Activated T-helper 17 cell treated with anti-CD3 and anti-CD28 coated beads, Interleukin-2, amount 50 U/mL, for 72 hours (primary cell): ENCODE measurements at regions not wholly inside any gene's neighbourhood (a gene's known extent, or its start where the extent isn't known, plus 50 kb on each side); places are given as distances from the start of the nearest gene placed in this dataset.
"Not testable (repeated sequence)": the region's sequence is repeated elsewhere in the genome, so short reads cannot be mapped to it uniquely, and the experiment has no call there.

Experiments
- ATAC-seq: fragments of 150-1000 bp; cut with Tn5 transposase; replicated peaks from 2 replicates; pipeline ENCODE4 v1.10.0; 2021; ENCODE audit warnings: mild to moderate bottlenecking, moderate library complexity
- H3K27ac Mint-ChIP-seq: one replicate; pipeline ENCODE4 v1.8.0; 2022; ENCODE audit warnings: mixed read lengths
- H3K27me3 Mint-ChIP-seq: one replicate; pipeline ENCODE4 v1.8.0; 2022; ENCODE audit warnings: mixed read lengths
- H3K36me3 Mint-ChIP-seq: one replicate; pipeline ENCODE4 v1.8.0; 2022; ENCODE audit warnings: low read depth, mild to moderate bottlenecking, mixed read lengths
- H3K4me1 Mint-ChIP-seq: one replicate; pipeline ENCODE4 v1.8.0; 2022; ENCODE audit warnings: mixed read lengths
- H3K4me3 Mint-ChIP-seq: one replicate; pipeline ENCODE4 v1.8.0; 2022; ENCODE audit warnings: mild to moderate bottlenecking, mixed read lengths
- H3K9me3 Mint-ChIP-seq: one replicate; pipeline ENCODE4 v1.8.0; 2022; ENCODE audit warnings: mixed read lengths

GRCh38 chr9:81070689-81071088, 618.7 kb downstream of the TLE1 start:
- Mint-ChIP-seq H3K4me1 (no peaks in the 10 kb centered on the region), H3K27ac (no peak overlapping the region), H3K9me3 (peaks cover 21% of the 10 kb centered on the region), H3K36me3 (no peaks in the 10 kb centered on the region), H3K4me3 (no peak overlapping the region), H3K27me3 (no peaks in the 10 kb centered on the region)
- no peak for ATAC-seq

GRCh38 chr9:81069923-81070322, 619.4 kb downstream of the TLE1 start:
- Mint-ChIP-seq H3K4me3 (no peak overlapping the region), H3K27ac (no peak overlapping the region), H3K27me3 (no peaks in the 10 kb centered on the region), H3K36me3 (no peaks in the 10 kb centered on the region), H3K9me3 (peaks cover 24% of the 10 kb centered on the region), H3K4me1 (no peaks in the 10 kb centered on the region)
- no peak for ATAC-seq

GRCh38 chr9:81069038-81069795, 620.1 kb downstream of the TLE1 start:
- H3K36me3 Mint-ChIP-seq = no peaks in the 10 kb centered on the region
- peaks cover 24% of the 10 kb centered on the region for H3K9me3 Mint-ChIP-seq
- H3K27ac Mint-ChIP-seq = no peak overlapping the region
- no peak overlapping the region for H3K4me3 Mint-ChIP-seq
- no peaks in the 10 kb centered on the region for H3K4me1 Mint-ChIP-seq
- no peaks in the 10 kb centered on the region for H3K27me3 Mint-ChIP-seq
- ATAC-seq = no peak

GRCh38 chr9:81062995-81063394, 626.4 kb downstream of the TLE1 start:
- H3K9me3 Mint-ChIP-seq = peaks cover 22% of the 10 kb centered on the region
- not testable (repeated sequence) for H3K36me3 Mint-ChIP-seq, H3K27ac Mint-ChIP-seq, ATAC-seq, H3K4me1 Mint-ChIP-seq, H3K4me3 Mint-ChIP-seq, H3K27me3 Mint-ChIP-seq

GRCh38 chr9:81058782-81059181, 630.6 kb downstream of the TLE1 start:
- Mint-ChIP-seq H3K27ac (no peak overlapping the region), H3K27me3 (no peaks in the 10 kb centered on the region), H3K4me1 (no peaks in the 10 kb centered on the region), H3K4me3 (no peak overlapping the region), H3K9me3 (peaks cover 10% of the 10 kb centered on the region), H3K36me3 (no peaks in the 10 kb centered on the region)
- ATAC-seq = no peak

- H3K27me3 Mint-ChIP-seq = no peaks in the 10 kb centered on the region
- H3K4me3 Mint-ChIP-seq = no peak overlapping the region
- no peaks in the 10 kb centered on the region for H3K4me1 Mint-ChIP-seq
- H3K27ac Mint-ChIP-seq = no peak overlapping the region
- no peak for ATAC-seq
- H3K9me3 Mint-ChIP-seq = peaks cover 6% of the 10 kb centered on the region
- no peaks in the 10 kb centered on the region for H3K36me3 Mint-ChIP-seq
These were observed 635.9 kb downstream of the TLE1 start for GRCh38 chr9:81053298-81054025.

- Mint-ChIP-seq H3K9me3 (peaks cover 9% of the 10 kb centered on the region), H3K4me1 (no peaks in the 10 kb centered on the region), H3K36me3 (no peaks in the 10 kb centered on the region), H3K4me3 (no peak overlapping the region), H3K27ac (no peak overlapping the region), H3K27me3 (no peaks in the 10 kb centered on the region)
- no peak for ATAC-seq
These were observed 636.5 kb downstream of the TLE1 start for GRCh38 chr9:81052846-81053245.

- Mint-ChIP-seq H3K9me3 (peaks cover 6% of the 10 kb centered on the region), H3K27me3 (no peaks in the 10 kb centered on the region), H3K4me3 (no peak overlapping the region), H3K36me3 (no peaks in the 10 kb centered on the region), H3K27ac (no peak overlapping the region), H3K4me1 (no peaks in the 10 kb centered on the region)
- ATAC-seq = no peak
These were observed 642.1 kb downstream of the TLE1 start for GRCh38 chr9:81047280-81047679.

- Mint-ChIP-seq H3K4me1 (no peaks in the 10 kb centered on the region), H3K36me3 (no peaks in the 10 kb centered on the region), H3K4me3 (no peak overlapping the region), H3K27me3 (no peaks in the 10 kb centered on the region), H3K27ac (no peak overlapping the region), H3K9me3 (peaks cover 6% of the 10 kb centered on the region)
- ATAC-seq = no peak
These were observed 643.7 kb downstream of the TLE1 start for GRCh38 chr9:81045658-81046057.

- Mint-ChIP-seq H3K27ac (no peak overlapping the region), H3K9me3 (peaks cover 7% of the 10 kb centered on the region), H3K4me3 (no peak overlapping the region), H3K4me1 (no peaks in the 10 kb centered on the region), H3K36me3 (no peaks in the 10 kb centered on the region), H3K27me3 (no peaks in the 10 kb centered on the region)
- ATAC-seq = no peak
These were observed 651.5 kb downstream of the TLE1 start for GRCh38 chr9:81037889-81038288.

GRCh38 chr9:81035601-81036000, 653.7 kb downstream of the TLE1 start:
- Mint-ChIP-seq H3K4me1 (no peaks in the 10 kb centered on the region), H3K36me3 (no peaks in the 10 kb centered on the region), H3K9me3 (peaks cover 7% of the 10 kb centered on the region), H3K27me3 (no peaks in the 10 kb centered on the region), H3K4me3 (no peak overlapping the region), H3K27ac (no peak overlapping the region)
- no peak for ATAC-seq

- Mint-ChIP-seq H3K36me3 (no peaks in the 10 kb centered on the region), H3K27ac (no peak overlapping the region), H3K4me3 (no peak overlapping the region)
These were observed 654.2 kb downstream of the TLE1 start for GRCh38 chr9:81035171-81035570.

GRCh38 chr9:81032831-81033230, 656.5 kb downstream of the TLE1 start:
- Mint-ChIP-seq H3K4me3 (no peak overlapping the region), H3K27me3 (no peaks in the 10 kb centered on the region), H3K4me1 (no peaks in the 10 kb centered on the region), H3K36me3 (no peaks in the 10 kb centered on the region), H3K9me3 (peaks cover 3% of the 10 kb centered on the region), H3K27ac (no peak overlapping the region)
- ATAC-seq = no peak

More at GRCh38 chr9:81035171-81035570, 654.2 kb downstream of the TLE1 start:
- Mint-ChIP-seq H3K9me3 (peaks cover 7% of the 10 kb centered on the region), H3K4me1 (no peaks in the 10 kb centered on the region), H3K27me3 (no peaks in the 10 kb centered on the region)
- no peak for ATAC-seq

- no peak for ATAC-seq
- Mint-ChIP-seq H3K4me3 (no peak overlapping the region), H3K4me1 (no peaks in the 10 kb centered on the region)
These were observed 657.2 kb downstream of the TLE1 start for GRCh38 chr9:81032030-81032572.

GRCh38 chr9:81031422-81032029, 657.8 kb downstream of the TLE1 start:
- H3K4me1 Mint-ChIP-seq = no peaks in the 10 kb centered on the region
- peaks cover 6% of the 10 kb centered on the region for H3K9me3 Mint-ChIP-seq
- H3K36me3 Mint-ChIP-seq = no peaks in the 10 kb centered on the region
- no peak overlapping the region for H3K4me3 Mint-ChIP-seq
- no peak overlapping the region for H3K27ac Mint-ChIP-seq
- no peak for ATAC-seq
- no peaks in the 10 kb centered on the region for H3K27me3 Mint-ChIP-seq

More at GRCh38 chr9:81032030-81032572, 657.2 kb downstream of the TLE1 start:
- Mint-ChIP-seq H3K36me3 (no peaks in the 10 kb centered on the region), H3K9me3 (peaks cover 3% of the 10 kb centered on the region), H3K27me3 (no peaks in the 10 kb centered on the region), H3K27ac (no peak overlapping the region)
